ENCODE measurements at regions not wholly inside any gene's neighbourhood (a gene's known extent, or its start where the extent isn't known, plus 50 kb on each side); places are given as distances from the start of the nearest gene placed in this dataset.

GRCh38 chr1:229980009-229980408 is 87.0 kb upstream of the GALNT2 start:
- no peak for DNase-seq

DNA sequence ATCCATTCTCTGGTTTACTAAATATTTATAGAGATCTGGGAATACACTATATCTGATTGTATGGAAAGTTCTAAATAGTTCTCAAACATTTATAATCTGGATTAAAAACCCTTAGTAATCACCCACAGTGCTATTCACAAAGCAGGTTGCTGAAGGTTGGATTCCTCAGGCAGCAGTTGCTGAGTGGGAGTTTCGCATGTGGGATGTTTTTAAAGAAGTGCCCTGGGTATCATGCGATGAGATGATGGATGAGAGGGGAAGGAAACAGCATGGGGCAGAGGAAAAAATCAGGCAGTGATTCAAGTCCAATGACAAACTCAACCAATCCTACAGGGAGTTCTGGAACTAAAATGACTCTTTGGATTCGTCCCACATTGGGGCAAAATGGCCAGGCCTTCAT is 85.3 kb upstream of the GALNT2 start:
- DNase-seq = no peak

GRCh38 chr1:229984310-229984991 is 82.6 kb upstream of the GALNT2 start:
- no peak for DNase-seq

GRCh38 chr1:229984992-229985612 is 81.9 kb upstream of the GALNT2 start:
- no peak for DNase-seq

GRCh38 chr1:229985613-229986010 is 81.4 kb upstream of the GALNT2 start:
- DNase-seq = no peak

DNA sequence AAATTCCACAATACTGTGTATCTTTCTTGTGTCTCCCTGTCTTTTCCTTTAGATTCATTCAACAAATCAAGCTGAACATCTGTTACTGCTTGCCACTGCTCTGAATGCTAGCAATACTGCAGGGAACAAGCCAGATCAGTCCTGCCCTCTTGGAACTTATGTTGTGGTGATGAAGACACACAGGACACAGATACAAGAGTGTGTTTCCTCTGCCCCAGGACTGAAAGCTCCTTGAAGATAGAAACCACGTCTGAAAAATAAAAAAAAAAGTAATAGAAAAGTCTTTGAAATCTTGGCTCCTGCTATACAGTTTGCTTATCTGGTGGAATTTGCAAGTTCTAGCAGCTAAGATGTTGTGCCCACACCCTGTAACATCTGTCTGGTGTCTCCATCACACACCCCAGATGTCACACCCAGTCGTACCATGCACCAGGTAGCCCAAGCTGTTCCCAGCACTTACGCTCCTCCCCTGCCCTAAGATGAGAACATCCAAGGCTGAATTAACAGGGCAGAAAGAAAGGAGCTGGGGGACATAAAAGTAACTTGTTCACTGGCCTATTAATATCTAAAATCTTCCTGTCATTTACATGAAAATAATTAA is 80.2 kb upstream of the GALNT2 start:
- DNase-seq = no peak

GRCh38 chr1:229987953-229988352 is 79.1 kb upstream of the GALNT2 start:
- DNase-seq = no peak

DNA sequence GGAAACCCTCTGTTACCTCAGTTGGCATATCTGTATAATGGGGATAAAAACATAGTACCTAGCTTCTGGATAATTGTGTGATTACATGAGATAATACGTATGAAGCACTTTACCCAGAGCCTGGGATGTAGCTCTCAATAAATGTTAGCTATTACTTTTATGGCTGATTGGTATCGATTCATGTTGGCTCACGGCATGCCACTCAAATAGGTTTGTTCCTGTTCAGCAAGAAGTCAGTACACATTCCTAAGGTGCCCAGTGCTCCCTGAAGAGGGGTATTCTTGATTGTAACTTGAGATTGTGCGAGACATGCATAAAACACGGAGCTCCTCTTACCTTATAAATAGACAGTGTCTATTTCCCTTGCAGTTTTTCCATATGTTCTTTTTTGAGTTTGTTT is 78.5 kb upstream of the GALNT2 start:
- DNase-seq = no peak

GRCh38 chr1:229989591-229990248 is 77.3 kb upstream of the GALNT2 start:
- DNase-seq = no peak

DNA sequence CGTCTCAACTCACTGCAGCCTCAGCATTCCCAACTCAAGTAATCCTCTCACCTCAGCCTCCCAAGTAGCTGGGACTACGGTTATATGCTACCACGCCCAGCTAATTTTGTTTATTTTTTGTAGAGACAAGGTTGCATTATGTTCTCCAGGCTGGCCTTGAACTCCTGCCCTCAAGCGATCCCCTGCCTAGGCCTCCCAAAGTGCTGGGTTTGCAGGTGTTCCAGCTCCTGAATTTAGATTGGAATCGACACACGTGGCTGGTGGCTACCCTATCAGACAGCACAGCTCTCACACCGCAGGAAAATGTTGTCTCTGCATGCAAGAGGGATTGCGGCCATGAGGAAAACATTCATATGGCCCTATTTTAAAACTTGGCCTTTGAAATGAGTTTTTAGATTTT is 76.7 kb upstream of the GALNT2 start:
- no peak for DNase-seq

DNA sequence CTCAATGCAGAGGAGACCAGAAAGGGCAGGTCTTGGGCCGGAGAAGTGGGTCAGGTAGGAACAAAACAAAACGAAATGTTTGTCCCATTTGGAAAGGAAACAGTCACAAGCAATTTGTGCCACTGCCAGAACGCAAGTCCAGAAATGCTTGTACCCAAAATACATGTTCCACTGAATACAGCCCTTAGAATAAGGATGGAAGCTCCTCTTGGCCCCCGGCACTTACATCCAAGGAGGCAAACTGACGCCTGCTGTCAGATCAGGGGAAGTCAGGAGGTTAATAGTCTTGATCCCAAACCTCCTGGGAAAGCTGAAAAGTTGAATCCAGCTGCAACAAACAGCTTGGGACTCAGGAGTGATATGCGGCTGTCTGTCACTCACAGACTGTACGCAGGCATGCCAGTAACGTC is 75.9 kb upstream of the GALNT2 start:
- DNase-seq = no peak

GRCh38 chr1:229991724-229992333 is 75.2 kb upstream of the GALNT2 start:
- DNase-seq = no peak

- no peak for DNase-seq
Measured at GRCh38 chr1:229993060-229993459, 74.0 kb upstream of the GALNT2 start.

- DNase-seq = no peak
Measured at GRCh38 chr1:229993894-229994293, 73.1 kb upstream of the GALNT2 start.

GRCh38 chr1:229999004-229999670 is 67.9 kb upstream of the GALNT2 start:
- no peak for DNase-seq

GRCh38 chr1:230000493-230001184 is 66.4 kb upstream of the GALNT2 start:
- no peak for DNase-seq

DNA sequence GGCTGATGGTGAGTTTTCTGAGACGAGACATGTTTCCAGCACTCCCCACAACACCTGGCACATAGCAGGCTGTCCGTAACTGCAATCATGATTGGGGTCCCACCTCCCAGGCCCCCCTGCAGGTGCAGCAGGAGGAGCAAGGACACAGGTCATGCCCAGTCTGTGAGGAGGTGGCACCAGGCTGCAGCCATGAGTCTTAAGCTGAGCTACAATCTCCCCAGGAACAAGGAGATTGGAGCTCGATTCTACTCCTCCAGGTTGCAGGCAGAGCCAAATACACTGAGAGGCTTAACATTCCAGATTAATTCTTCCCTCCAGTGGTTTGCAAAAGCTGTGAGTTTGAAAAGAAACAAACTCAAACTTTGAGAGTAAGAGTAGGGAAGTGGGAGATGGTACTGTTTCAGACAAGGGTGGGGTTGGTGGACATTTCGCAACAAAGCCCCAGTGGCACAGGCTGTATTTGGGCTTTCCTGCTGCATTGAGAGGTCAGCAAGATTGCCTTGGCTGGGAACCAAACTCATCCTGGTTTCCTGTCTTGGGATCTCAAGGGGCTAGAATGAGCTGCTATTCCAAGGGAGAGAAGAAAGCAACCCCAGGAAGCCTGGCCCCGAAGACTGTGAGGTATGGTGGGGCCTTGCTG is 64.8 kb upstream of the GALNT2 start:
- no peak for DNase-seq

DNA sequence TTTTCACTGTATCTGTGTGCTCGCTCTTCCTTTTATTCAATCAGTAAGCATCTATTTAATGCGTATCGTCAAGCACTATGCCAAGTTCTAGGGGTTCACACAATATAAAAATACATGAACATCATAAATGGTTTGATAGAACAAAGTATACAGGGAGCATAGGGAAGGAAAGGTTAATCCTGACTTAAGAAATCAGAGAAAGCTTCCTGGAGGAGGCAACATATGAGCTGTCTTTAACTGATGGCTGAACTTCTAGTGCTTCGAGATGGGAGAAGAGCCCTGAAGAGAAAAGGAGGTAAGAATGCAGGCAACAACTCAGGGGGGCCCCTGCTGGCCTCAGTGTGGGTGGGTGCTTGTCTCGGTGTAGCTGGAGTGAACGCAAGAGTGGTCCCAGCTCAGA is 63.6 kb upstream of the GALNT2 start:
- no peak for DNase-seq

DNA sequence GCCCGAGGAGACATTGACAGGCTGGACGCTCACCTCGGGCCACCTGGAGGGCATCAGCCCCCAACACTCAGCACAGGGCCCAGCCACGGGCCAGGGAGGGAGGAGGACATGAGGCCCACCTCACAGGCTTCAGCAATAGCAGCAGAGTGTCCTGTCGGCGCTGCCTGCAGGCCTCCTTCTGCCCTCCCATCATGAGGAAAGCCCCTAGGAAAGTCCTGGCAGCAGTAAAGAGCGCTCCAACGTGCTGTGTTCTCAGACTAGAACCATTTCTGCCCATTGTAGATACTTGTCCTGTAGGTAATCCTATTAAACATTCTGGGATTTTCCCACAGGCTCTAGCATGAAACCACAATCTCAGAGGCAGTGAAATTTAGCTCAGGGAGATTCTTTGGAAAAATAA is 62.0 kb upstream of the GALNT2 start:
- DNase-seq = no peak

DNA sequence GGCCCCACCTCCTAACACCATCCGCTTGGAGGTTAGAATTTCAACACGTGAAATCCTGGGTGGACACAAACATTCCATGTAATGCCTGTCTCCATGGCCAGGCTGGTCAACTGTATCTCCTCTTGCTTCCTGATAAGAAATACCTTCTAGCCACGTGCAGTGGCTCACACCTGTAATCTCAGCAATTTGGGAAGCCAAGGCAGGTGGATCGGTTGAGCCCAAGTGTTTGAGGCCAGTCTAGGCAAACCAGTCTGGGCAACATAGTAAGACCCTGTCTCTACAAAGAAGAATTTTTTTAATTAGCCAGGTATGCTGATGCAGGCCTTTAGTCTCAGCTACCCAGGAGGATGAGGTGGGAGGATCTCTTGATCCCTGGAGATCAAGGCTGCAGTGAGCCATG is 58.3 kb upstream of the GALNT2 start:
- no peak for DNase-seq

DNA sequence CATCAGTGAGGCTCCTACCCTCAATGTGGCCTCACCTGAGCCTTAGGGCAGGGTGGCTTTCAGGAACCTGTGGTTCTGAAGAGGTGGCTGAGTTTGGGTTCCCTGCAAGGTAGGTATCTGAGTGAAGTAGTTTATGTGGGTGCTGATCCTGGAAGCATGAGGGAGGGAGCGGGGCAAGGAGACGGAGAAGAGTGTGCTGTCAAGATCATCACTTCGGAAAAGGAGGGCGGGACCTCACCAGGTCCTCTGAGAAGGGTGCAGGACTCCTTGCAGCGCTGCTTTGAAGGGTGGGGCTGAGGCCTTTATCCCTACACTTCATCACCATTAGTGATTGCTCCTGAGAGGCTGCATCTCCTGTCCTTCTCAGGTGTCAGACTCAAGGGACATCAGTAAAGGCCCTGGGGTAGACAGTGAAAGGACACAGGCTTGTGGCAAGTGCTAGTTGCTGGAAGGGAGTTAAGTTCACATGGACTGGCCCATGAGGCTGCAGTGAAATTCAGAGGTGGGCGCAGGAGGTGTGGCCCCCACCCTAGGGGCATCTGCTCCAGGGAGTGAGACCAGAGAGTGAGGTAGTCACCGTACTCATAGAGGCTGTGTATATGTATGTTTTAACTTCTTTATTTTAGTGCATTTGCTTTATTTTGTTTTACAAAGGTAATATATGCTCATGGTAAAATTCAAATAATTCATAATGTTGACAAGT is 57.3 kb upstream of the GALNT2 start:
- no peak for DNase-seq

Measured in NCI-H226 (cell line).